ENCODE measurements at regions not wholly inside any gene's neighbourhood (a gene's known extent, or its start where the extent isn't known, plus 50 kb on each side); places are given as distances from the start of the nearest gene placed in this dataset.

DNA sequence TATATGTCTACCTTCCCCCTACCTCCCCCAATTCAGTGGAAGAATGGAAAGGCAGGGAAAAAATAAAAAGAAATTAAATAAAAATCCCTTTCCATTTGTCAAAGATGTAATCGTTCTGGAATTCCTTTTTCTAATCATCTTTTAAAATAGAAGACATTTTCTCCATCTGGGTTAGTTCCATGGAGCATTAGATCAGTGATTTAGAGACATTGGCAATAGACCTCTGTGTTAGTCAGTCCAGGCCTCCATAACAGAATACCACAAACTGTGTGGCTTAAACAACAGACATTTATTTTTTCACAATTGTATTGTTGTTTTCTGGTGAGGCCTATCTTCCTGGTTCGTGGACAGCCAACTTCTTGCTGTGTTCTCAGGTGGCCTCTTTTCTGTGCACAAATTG, 516.6 kb upstream of the DAB2 start:
- H3K9me2 ChIP-seq (replicated peaks; ENCODE audit: insufficient read depth, low read length) = no peaks in the 10 kb centered on the region
- no peak overlapping the region for H3K4me3 ChIP-seq (ENCODE audit: low read length)
- no peaks in the 10 kb centered on the region for H3K9me3 ChIP-seq (replicated peaks; ENCODE audit: insufficient read depth, low read length)
- H3K9ac ChIP-seq (ENCODE audit: low read length) = no peak overlapping the region
- H3K27me3 ChIP-seq (replicated peaks; ENCODE audit: insufficient read depth, low read length) = no peaks in the 10 kb centered on the region
- no peaks in the 10 kb centered on the region for H3K79me2 ChIP-seq (ENCODE audit: low read length)
- no peak overlapping the region for H2AFZ ChIP-seq (ENCODE audit: low read length)
- H3K36me3 ChIP-seq (replicated peaks; ENCODE audit: insufficient read depth, low read length) = no peaks in the 10 kb centered on the region
- H3K4me1 ChIP-seq (ENCODE audit: low read length) = no peaks in the 10 kb centered on the region
- H3K27ac ChIP-seq (ENCODE audit: low read length) = no peak overlapping the region
- DNase-seq = no peak
- H4K20me1 ChIP-seq (ENCODE audit: insufficient read depth, low read length) = no peaks in the 10 kb centered on the region
- TF ChIP-seq, protein P1, sequence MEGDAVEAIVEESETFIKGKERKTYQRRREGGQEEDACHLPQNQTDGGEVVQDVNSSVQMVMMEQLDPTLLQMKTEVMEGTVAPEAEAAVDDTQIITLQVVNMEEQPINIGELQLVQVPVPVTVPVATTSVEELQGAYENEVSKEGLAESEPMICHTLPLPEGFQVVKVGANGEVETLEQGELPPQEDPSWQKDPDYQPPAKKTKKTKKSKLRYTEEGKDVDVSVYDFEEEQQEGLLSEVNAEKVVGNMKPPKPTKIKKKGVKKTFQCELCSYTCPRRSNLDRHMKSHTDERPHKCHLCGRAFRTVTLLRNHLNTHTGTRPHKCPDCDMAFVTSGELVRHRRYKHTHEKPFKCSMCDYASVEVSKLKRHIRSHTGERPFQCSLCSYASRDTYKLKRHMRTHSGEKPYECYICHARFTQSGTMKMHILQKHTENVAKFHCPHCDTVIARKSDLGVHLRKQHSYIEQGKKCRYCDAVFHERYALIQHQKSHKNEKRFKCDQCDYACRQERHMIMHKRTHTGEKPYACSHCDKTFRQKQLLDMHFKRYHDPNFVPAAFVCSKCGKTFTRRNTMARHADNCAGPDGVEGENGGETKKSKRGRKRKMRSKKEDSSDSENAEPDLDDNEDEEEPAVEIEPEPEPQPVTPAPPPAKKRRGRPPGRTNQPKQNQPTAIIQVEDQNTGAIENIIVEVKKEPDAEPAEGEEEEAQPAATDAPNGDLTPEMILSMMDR (IDR thresholded peaks at IDR 0.05; ENCODE audit: low read length) = no peak
- no peak for TF ChIP-seq EZH2 (optimal IDR thresholded peaks at IDR 0.05; ENCODE audit: low read depth, low read length)
- TF ChIP-seq EZH2phosphoT487 (IDR thresholded peaks at IDR 0.05; ENCODE audit: low read length) = no peak
- H3K4me2 ChIP-seq (ENCODE audit: low read depth, low read length) = no peak overlapping the region
- no peaks in the 10 kb centered on the region for H3F3A ChIP-seq (ENCODE audit: insufficient read depth, low read length)

DNA sequence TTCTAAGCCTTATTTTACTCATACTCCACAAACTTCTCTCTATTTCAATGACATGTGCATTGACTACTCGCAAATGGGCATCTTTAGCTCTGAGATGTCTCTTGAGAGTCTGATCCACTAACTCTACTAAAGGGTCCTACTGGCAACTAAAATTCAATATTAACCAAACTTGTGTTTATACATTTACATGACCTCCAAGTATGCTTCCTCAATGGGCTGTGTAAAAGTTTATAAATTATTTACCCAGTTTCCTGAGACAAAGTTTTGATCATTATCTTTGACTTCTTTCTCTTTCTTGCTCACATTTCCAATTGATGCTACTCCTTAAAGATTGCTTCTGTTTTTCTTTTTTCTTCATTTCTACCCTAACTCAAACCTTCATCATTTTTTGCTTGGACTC, 510.1 kb upstream of the DAB2 start:
- DNase-seq = no peak
- TF ChIP-seq, protein P1 (IDR thresholded peaks at IDR 0.05; ENCODE audit: low read length) = no peak
- TF ChIP-seq EZH2 (optimal IDR thresholded peaks at IDR 0.05; ENCODE audit: low read depth, low read length) (no peak), EZH2phosphoT487 (IDR thresholded peaks at IDR 0.05; ENCODE audit: low read length) (no peak)
- H3K79me2 ChIP-seq (ENCODE audit: low read length) = no peaks in the 10 kb centered on the region

DNA sequence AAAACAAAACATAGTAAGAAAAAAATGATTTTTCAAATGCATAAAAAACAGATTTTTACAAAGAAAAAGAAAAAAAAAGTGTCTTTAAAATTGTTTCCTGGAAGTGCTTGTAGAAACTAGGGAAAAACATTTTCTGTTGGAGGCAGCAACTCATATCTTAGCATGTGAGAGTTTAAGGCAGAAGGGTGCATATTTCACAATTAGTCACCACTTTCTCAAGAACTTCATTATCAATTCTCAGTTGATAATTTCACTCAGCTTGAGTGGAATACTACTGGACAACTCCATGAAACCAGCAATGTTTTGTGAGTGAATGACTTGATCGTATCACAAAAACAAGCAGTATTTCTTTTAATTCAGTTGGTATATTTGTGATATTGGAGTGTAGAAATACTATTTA, 508.3 kb upstream of the DAB2 start:
- H4K20me1 ChIP-seq (ENCODE audit: insufficient read depth, low read length) = no peaks in the 10 kb centered on the region
- no peak overlapping the region for H3K27ac ChIP-seq (ENCODE audit: low read length)
- H3K4me2 ChIP-seq (ENCODE audit: low read depth, low read length) = no peak overlapping the region
- H3K79me2 ChIP-seq (ENCODE audit: low read length) = no peaks in the 10 kb centered on the region
- H3K4me3 ChIP-seq (ENCODE audit: low read length) = no peak overlapping the region
- no peaks in the 10 kb centered on the region for H3K27me3 ChIP-seq (replicated peaks; ENCODE audit: insufficient read depth, low read length)
- H3F3A ChIP-seq (ENCODE audit: insufficient read depth, low read length) = no peaks in the 10 kb centered on the region
- H3K9ac ChIP-seq (ENCODE audit: low read length) = no peak overlapping the region
- no peaks in the 10 kb centered on the region for H3K9me2 ChIP-seq (replicated peaks; ENCODE audit: insufficient read depth, low read length)
- H3K4me1 ChIP-seq (ENCODE audit: low read length) = no peaks in the 10 kb centered on the region
- H3K9me3 ChIP-seq (replicated peaks; ENCODE audit: insufficient read depth, low read length) = no peaks in the 10 kb centered on the region
- no peak overlapping the region for H2AFZ ChIP-seq (ENCODE audit: low read length)
- TF ChIP-seq EZH2phosphoT487 (IDR thresholded peaks at IDR 0.05; ENCODE audit: low read length) (no peak), EZH2 (optimal IDR thresholded peaks at IDR 0.05; ENCODE audit: low read depth, low read length) (no peak)
- TF ChIP-seq, protein P1 (IDR thresholded peaks at IDR 0.05; ENCODE audit: low read length) = no peak
- DNase-seq = no peak
- H3K36me3 ChIP-seq (replicated peaks; ENCODE audit: insufficient read depth, low read length) = no peaks in the 10 kb centered on the region

More for the DNA sequence above, 510.1 kb upstream of the DAB2 start:
- H2AFZ ChIP-seq (ENCODE audit: low read length) = no peak overlapping the region
- no peak overlapping the region for H3K4me3 ChIP-seq (ENCODE audit: low read length)
- H3F3A ChIP-seq (ENCODE audit: insufficient read depth, low read length) = no peaks in the 10 kb centered on the region
- no peaks in the 10 kb centered on the region for H3K36me3 ChIP-seq (replicated peaks; ENCODE audit: insufficient read depth, low read length)
- no peaks in the 10 kb centered on the region for H4K20me1 ChIP-seq (ENCODE audit: insufficient read depth, low read length)
- H3K4me2 ChIP-seq (ENCODE audit: low read depth, low read length) = no peak overlapping the region
- H3K9ac ChIP-seq (ENCODE audit: low read length) = no peak overlapping the region
- no peaks in the 10 kb centered on the region for H3K9me2 ChIP-seq (replicated peaks; ENCODE audit: insufficient read depth, low read length)
- H3K27ac ChIP-seq (ENCODE audit: low read length) = no peak overlapping the region
- no peaks in the 10 kb centered on the region for H3K4me1 ChIP-seq (ENCODE audit: low read length)
- H3K9me3 ChIP-seq (replicated peaks; ENCODE audit: insufficient read depth, low read length) = no peaks in the 10 kb centered on the region
- no peaks in the 10 kb centered on the region for H3K27me3 ChIP-seq (replicated peaks; ENCODE audit: insufficient read depth, low read length)

Measured in MM.1S (cell line).